ENCODE measurements at regions not wholly inside any gene's neighbourhood (a gene's known extent, or its start where the extent isn't known, plus 50 kb on each side); places are given as distances from the start of the nearest gene placed in this dataset.

DNA sequence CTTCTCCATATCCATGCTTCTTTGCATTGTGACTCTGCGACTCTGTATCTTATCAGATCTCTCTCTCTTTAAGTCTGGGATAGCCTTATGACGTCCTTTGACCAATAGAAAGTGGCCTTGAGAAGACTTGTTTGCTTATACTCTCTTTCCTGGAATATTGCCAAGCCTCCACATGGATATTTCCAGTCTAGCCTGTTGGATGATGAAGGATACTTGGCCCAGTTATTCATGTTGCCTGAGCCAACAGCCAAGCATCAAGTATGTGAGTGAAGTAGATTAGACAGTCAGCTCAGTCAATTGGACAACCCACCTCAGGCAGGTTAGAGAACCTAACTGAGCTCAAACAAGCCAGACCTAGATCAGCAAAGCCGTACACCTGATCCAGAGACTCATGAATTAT lies 864.2 kb upstream of the MGAT4C start:
- Histone ChIP-seq H3K27me3 (replicated peaks in 2 of 5; ENCODE audit: control insufficient read depth in 4 of 5, insufficient read depth in 5 of 5, low read length in 4 of 5) (no peaks in the 10 kb centered on the region), H3K4me3 (ENCODE audit: control insufficient read depth in 1 of 7, extremely low read depth in 1 of 7, insufficient read depth in 4 of 7, low read depth in 2 of 7, low read length in 6 of 7) (no peak overlapping the region), H3K4me1 (ENCODE audit: control extremely low read depth in 1 of 4, control insufficient read depth in 4 of 4, insufficient read depth in 4 of 4, low read length in 3 of 4) (no peaks in the 10 kb centered on the region), H3K9me3 (ENCODE audit: control extremely low read depth in 1 of 5, control insufficient read depth in 4 of 5, insufficient read depth in 2 of 5, low read depth in 1 of 5, low read length in 4 of 5) (peaks cover 0 to 6% (median 0%) of the 10 kb centered on the region in 5 experiments), H3K36me3 (ENCODE audit: control insufficient read depth in 4 of 4, insufficient read depth in 4 of 4, low read length in 3 of 4) (no peaks in the 10 kb centered on the region), H3K27ac (ENCODE audit: insufficient read depth in 1 of 2, low read depth in 1 of 2, low read length in 2 of 2, poor library complexity in 1 of 2, severe bottlenecking in 2 of 2) (no peak overlapping the region)
- 100% methylated on average over 2 of the region's 3 CpGs for WGBS (ENCODE audit: insufficient coverage)
- CTCF ChIA-PET = no interaction called here
- POLR2A ChIA-PET = no interaction called here
- no peak for DNase-seq

- ChIA-PET POLR2A (no interaction called here), CTCF (no interaction called here)
- H3K27ac ChIP-seq (ENCODE audit: insufficient read depth in 1 of 2, low read depth in 1 of 2, low read length in 2 of 2, poor library complexity in 1 of 2, severe bottlenecking in 2 of 2) = no peak overlapping the region
- peaks cover 0 to 6% (median 0%) of the 10 kb centered on the region in 5 experiments for H3K9me3 ChIP-seq (ENCODE audit: control extremely low read depth in 1 of 5, control insufficient read depth in 4 of 5, insufficient read depth in 2 of 5, low read depth in 1 of 5, low read length in 4 of 5)
- no peak overlapping the region for H3K4me3 ChIP-seq (ENCODE audit: control insufficient read depth in 1 of 7, extremely low read depth in 1 of 7, insufficient read depth in 4 of 7, low read depth in 2 of 7, low read length in 6 of 7)
- DNase-seq = no peak
- H3K27me3 ChIP-seq (replicated peaks in 2 of 5; ENCODE audit: control insufficient read depth in 4 of 5, insufficient read depth in 5 of 5, low read length in 4 of 5) = no peaks in the 10 kb centered on the region
- H3K4me1 ChIP-seq (ENCODE audit: control extremely low read depth in 1 of 4, control insufficient read depth in 4 of 4, insufficient read depth in 4 of 4, low read length in 3 of 4) = no peaks in the 10 kb centered on the region
- H3K36me3 ChIP-seq (ENCODE audit: control insufficient read depth in 4 of 4, insufficient read depth in 4 of 4, low read length in 3 of 4) = no peaks in the 10 kb centered on the region
Observed at GRCh38 chr12:87119713-87120112, 863.5 kb upstream of the MGAT4C start.

DNA sequence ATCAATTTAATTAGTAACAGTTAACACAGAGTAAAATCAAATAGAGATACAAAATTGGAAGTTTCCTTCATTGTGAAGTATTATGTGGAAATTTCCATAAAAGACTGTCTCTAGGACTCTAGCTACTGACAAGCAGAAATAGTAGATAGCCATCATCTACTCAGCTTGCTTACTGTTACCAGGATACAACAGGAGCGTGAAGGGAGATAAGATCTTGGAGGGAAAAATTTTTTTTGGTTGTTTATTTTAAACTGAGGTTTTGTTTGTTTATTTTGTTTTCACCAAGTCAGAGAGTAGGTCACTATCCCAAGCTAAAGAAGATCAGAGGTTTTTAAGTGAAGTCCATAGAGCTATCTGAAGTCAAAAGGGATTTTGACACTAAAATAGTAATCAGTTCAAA lies 861.3 kb upstream of the MGAT4C start:
- Histone ChIP-seq H3K27ac (ENCODE audit: insufficient read depth in 1 of 2, low read depth in 1 of 2, low read length in 2 of 2, poor library complexity in 1 of 2, severe bottlenecking in 2 of 2) (no peak overlapping the region), H3K27me3 (replicated peaks in 2 of 5; ENCODE audit: control insufficient read depth in 4 of 5, insufficient read depth in 5 of 5, low read length in 4 of 5) (no peaks in the 10 kb centered on the region), H3K9me3 (ENCODE audit: control extremely low read depth in 1 of 5, control insufficient read depth in 4 of 5, insufficient read depth in 2 of 5, low read depth in 1 of 5, low read length in 4 of 5) (no peaks in the 10 kb centered on the region), H3K36me3 (ENCODE audit: control insufficient read depth in 4 of 4, insufficient read depth in 4 of 4, low read length in 3 of 4) (no peaks in the 10 kb centered on the region), H3K4me3 (ENCODE audit: control insufficient read depth in 1 of 7, extremely low read depth in 1 of 7, insufficient read depth in 4 of 7, low read depth in 2 of 7, low read length in 6 of 7) (no peak overlapping the region), H3K4me1 (ENCODE audit: control extremely low read depth in 1 of 4, control insufficient read depth in 4 of 4, insufficient read depth in 4 of 4, low read length in 3 of 4) (no peaks in the 10 kb centered on the region)
- ChIA-PET POLR2A (no interaction called here), CTCF (interaction anchor here (1.2 kb wide), 1 partner anchor 78 kb away, joined by 3 read pairs; no protein-coding TSS in a partner anchor)
- no CpG with 5 or more reads among the region's 1 CpG for WGBS (ENCODE audit: insufficient coverage)
- DNase-seq = no peak

DNA sequence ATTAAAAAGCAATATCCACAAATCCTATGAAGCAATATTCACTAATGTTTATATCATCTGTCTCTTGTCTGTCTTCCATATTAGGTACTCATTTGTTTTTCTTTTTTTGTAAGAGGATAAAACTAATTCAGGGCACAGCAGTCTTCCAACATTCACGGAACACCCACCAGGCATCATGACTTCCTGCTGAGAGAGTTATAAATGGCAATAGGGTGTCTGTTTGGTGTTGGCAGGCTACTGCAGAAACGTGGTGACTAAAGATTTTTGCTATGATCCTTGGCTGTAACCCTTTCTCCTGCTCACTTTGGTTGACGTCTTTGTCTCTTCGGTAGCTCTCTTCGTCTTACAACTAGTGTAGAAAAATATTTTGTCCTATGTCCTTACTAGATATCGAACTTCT lies 860.6 kb upstream of the MGAT4C start:
- POLR2A ChIA-PET = no interaction called here
- no peaks in the 10 kb centered on the region for H3K4me1 ChIP-seq (ENCODE audit: control extremely low read depth in 1 of 4, control insufficient read depth in 4 of 4, insufficient read depth in 4 of 4, low read length in 3 of 4)
- no peak overlapping the region for H3K4me3 ChIP-seq (ENCODE audit: control insufficient read depth in 1 of 7, extremely low read depth in 1 of 7, insufficient read depth in 4 of 7, low read depth in 2 of 7, low read length in 6 of 7)
- no peaks in the 10 kb centered on the region for H3K27me3 ChIP-seq (replicated peaks in 2 of 5; ENCODE audit: control insufficient read depth in 4 of 5, insufficient read depth in 5 of 5, low read length in 4 of 5)
- no peak for DNase-seq
- H3K9me3 ChIP-seq (ENCODE audit: control extremely low read depth in 1 of 5, control insufficient read depth in 4 of 5, insufficient read depth in 2 of 5, low read depth in 1 of 5, low read length in 4 of 5) = no peaks in the 10 kb centered on the region
- no CpG with 5 or more reads among the region's 6 CpGs for WGBS (ENCODE audit: insufficient coverage)
- no peaks in the 10 kb centered on the region for H3K36me3 ChIP-seq (ENCODE audit: control insufficient read depth in 4 of 4, insufficient read depth in 4 of 4, low read length in 3 of 4)
- H3K27ac ChIP-seq (ENCODE audit: insufficient read depth in 1 of 2, low read depth in 1 of 2, low read length in 2 of 2, poor library complexity in 1 of 2, severe bottlenecking in 2 of 2) = no peak overlapping the region
- CTCF ChIA-PET = no interaction called here

GRCh38 chr12:87112571-87113345 lies 856.6 kb upstream of the MGAT4C start:
- Histone ChIP-seq H3K4me1 (ENCODE audit: control extremely low read depth in 1 of 4, control insufficient read depth in 4 of 4, insufficient read depth in 4 of 4, low read length in 3 of 4) (no peaks in the 10 kb centered on the region), H3K36me3 (ENCODE audit: control insufficient read depth in 4 of 4, insufficient read depth in 4 of 4, low read length in 3 of 4) (no peaks in the 10 kb centered on the region), H3K9me3 (ENCODE audit: control extremely low read depth in 1 of 5, control insufficient read depth in 4 of 5, insufficient read depth in 2 of 5, low read depth in 1 of 5, low read length in 4 of 5) (no peaks in the 10 kb centered on the region), H3K27me3 (replicated peaks in 2 of 5; ENCODE audit: control insufficient read depth in 4 of 5, insufficient read depth in 5 of 5, low read length in 4 of 5) (no peaks in the 10 kb centered on the region), H3K4me3 (ENCODE audit: control insufficient read depth in 1 of 7, extremely low read depth in 1 of 7, insufficient read depth in 4 of 7, low read depth in 2 of 7, low read length in 6 of 7) (no peak overlapping the region), H3K27ac (ENCODE audit: insufficient read depth in 1 of 2, low read depth in 1 of 2, low read length in 2 of 2, poor library complexity in 1 of 2, severe bottlenecking in 2 of 2) (no peak overlapping the region)
- WGBS (ENCODE audit: insufficient coverage) = 100% methylated on average over 1 of the region's 3 CpGs
- ChIA-PET POLR2A (no interaction called here), CTCF (no interaction called here)
- DNase-seq = no peak

DNA sequence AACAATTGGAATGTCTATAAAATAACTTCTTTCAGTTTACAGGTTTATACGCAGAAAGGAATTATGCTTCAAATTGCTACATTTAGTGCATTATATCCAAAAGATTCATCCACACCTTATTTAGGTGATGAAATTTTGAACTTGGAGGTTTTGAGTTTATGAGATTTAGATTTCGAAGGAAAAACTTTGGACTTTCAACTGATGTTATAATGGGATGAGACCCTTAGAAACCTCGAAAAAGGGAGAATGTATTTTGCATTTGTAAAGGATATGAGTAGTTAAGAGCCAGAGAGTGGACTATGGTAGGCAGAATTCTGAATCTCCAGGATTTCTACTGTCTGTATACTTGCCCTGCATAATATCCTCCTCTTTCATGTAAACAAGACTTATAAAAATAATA lies 851.6 kb upstream of the MGAT4C start:
- Histone ChIP-seq H3K9me3 (ENCODE audit: control extremely low read depth in 1 of 5, control insufficient read depth in 4 of 5, insufficient read depth in 2 of 5, low read depth in 1 of 5, low read length in 4 of 5) (no peaks in the 10 kb centered on the region), H3K36me3 (ENCODE audit: control insufficient read depth in 4 of 4, insufficient read depth in 4 of 4, low read length in 3 of 4) (no peaks in the 10 kb centered on the region), H3K4me3 (ENCODE audit: control insufficient read depth in 1 of 7, extremely low read depth in 1 of 7, insufficient read depth in 4 of 7, low read depth in 2 of 7, low read length in 6 of 7) (no peak overlapping the region), H3K4me1 (ENCODE audit: control extremely low read depth in 1 of 4, control insufficient read depth in 4 of 4, insufficient read depth in 4 of 4, low read length in 3 of 4) (no peaks in the 10 kb centered on the region), H3K27ac (ENCODE audit: insufficient read depth in 1 of 2, low read depth in 1 of 2, low read length in 2 of 2, poor library complexity in 1 of 2, severe bottlenecking in 2 of 2) (no peak overlapping the region), H3K27me3 (replicated peaks in 2 of 5; ENCODE audit: control insufficient read depth in 4 of 5, insufficient read depth in 5 of 5, low read length in 4 of 5) (no peaks in the 10 kb centered on the region)
- POLR2A ChIA-PET = no interaction called here
- no peak for DNase-seq
- CTCF ChIA-PET = no interaction called here
- WGBS (ENCODE audit: insufficient coverage) = 100% methylated on average over 1 of the region's 3 CpGs

DNA sequence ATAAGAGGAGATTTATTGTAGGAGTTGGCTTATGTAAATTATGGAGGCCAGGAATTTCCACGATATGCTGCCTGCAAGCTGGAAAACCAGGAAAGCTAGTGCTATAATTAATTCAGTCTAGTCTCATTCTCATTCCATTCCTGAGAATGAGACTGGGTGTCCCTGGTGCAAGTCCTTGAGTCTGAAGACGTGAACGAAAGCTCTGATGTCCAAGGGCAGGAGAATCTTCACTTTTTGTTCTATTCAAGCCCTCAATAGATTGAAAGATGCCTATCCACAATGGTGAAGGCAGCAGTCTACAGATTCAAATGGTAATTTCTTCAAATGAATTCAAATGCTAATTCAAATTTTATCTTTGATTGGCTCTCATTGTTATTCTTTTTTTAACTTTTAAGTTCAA lies 851.1 kb upstream of the MGAT4C start:
- Histone ChIP-seq H3K36me3 (ENCODE audit: control insufficient read depth in 4 of 4, insufficient read depth in 4 of 4, low read length in 3 of 4) (no peaks in the 10 kb centered on the region), H3K9me3 (ENCODE audit: control extremely low read depth in 1 of 5, control insufficient read depth in 4 of 5, insufficient read depth in 2 of 5, low read depth in 1 of 5, low read length in 4 of 5) (no peaks in the 10 kb centered on the region), H3K4me1 (ENCODE audit: control extremely low read depth in 1 of 4, control insufficient read depth in 4 of 4, insufficient read depth in 4 of 4, low read length in 3 of 4) (no peaks in the 10 kb centered on the region), H3K4me3 (ENCODE audit: control insufficient read depth in 1 of 7, extremely low read depth in 1 of 7, insufficient read depth in 4 of 7, low read depth in 2 of 7, low read length in 6 of 7) (no peak overlapping the region), H3K27me3 (replicated peaks in 2 of 5; ENCODE audit: control insufficient read depth in 4 of 5, insufficient read depth in 5 of 5, low read length in 4 of 5) (no peaks in the 10 kb centered on the region), H3K27ac (ENCODE audit: insufficient read depth in 1 of 2, low read depth in 1 of 2, low read length in 2 of 2, poor library complexity in 1 of 2, severe bottlenecking in 2 of 2) (no peak overlapping the region)
- ChIA-PET POLR2A (no interaction called here), CTCF (no interaction called here)
- WGBS (ENCODE audit: insufficient coverage) = 90% methylated on average over 3 of the region's 3 CpGs
- no peak for DNase-seq

Data from common myeloid progenitor, CD34-positive (primary cell).